Tibial nerve (tissue), 4 donors: ENCODE measurements at regions not wholly inside any gene's neighbourhood (a gene's known extent, or its start where the extent isn't known, plus 50 kb on each side); places are given as distances from the start of the nearest gene placed in this dataset.
"Not testable (repeated sequence)": the region's sequence is repeated elsewhere in the genome, so short reads cannot be mapped to it uniquely, and the experiment has no call there.

Experiments
- DNase-seq, 2 donors: peaks; one replicate each; pipeline ENCODE4 v3.0.0-alpha.2; 2019; ENCODE audit warnings: low spot score in 2 of 2
- H3K27ac ChIP-seq, 4 donors: fragments of 200-600 bp; sonication (generic) in 3 of 4; one replicate each; pipeline ENCODE4 v1.5.1; 2017 to 2019; ENCODE audit warnings: mild to moderate bottlenecking in 1 of 4
- H3K27me3 ChIP-seq, 2 donors: fragments of 200-600 bp; sonication (generic) in 1 of 2; one replicate each; pipeline versions ENCODE4 v1.5.1 to v1.6.0; 2017 to 2019
- H3K36me3 ChIP-seq, 3 donors: fragments of 200-600 bp; sonication (generic); one replicate each; pipeline ENCODE4 v1.5.1; 2018 to 2019
- H3K4me1 ChIP-seq, 4 donors: fragments of 200-600 bp; sonication (generic) in 3 of 4; one replicate each; pipeline ENCODE4 v1.5.1; 2017 to 2019
- H3K4me3 ChIP-seq, 4 donors: fragments of 200-600 bp; sonication (generic) in 3 of 4; one replicate each; pipeline ENCODE4 v1.5.1; 2017 to 2019; ENCODE audit warnings: mild to moderate bottlenecking in 1 of 4, moderate library complexity in 1 of 4
- H3K9me3 ChIP-seq, 4 donors: fragments of 200-600 bp; sonication (generic) in 3 of 4; one replicate each; pipeline ENCODE4 v1.5.1; 2017 to 2019
- EP300 ChIP-seq, 2 donors: sonication (generic); formaldehyde crosslinking; IDR thresholded peaks; one replicate each; pipeline ENCODE4 v1.6.1; 2017; ENCODE audit warnings: antibody characterized with exemption in 2 of 2, mild to moderate bottlenecking in 1 of 2
- POLR2A ChIP-seq, 2 donors: fragments of 450-650 bp; IDR thresholded peaks; one replicate each; pipeline ENCODE4 v1.6.1; 2017; ENCODE audit warnings: antibody characterized with exemption in 2 of 2, mild to moderate bottlenecking in 2 of 2, moderate library complexity in 2 of 2
- WGBS, 2 donors: methylation state at CpG; one replicate each; pipeline ENCODE4 v1.1.5; 2018; 5-methylcytosine and 5-hydroxymethylcytosine counted together
- TF ChIP-seq, protein P1 (sequence below), 5 experiments: fragments of 200-600 bp in 3 of 5; fragments of 450-650 bp in 2 of 5; sonication (generic) in 3 of 5; IDR thresholded peaks; one replicate each; pipeline ENCODE4 v1.5.1; 2016 to 2019; ENCODE audit warnings: antibody characterized with exemption in 5 of 5, mild to moderate bottlenecking in 3 of 5, moderate library complexity in 2 of 5

DNA sequence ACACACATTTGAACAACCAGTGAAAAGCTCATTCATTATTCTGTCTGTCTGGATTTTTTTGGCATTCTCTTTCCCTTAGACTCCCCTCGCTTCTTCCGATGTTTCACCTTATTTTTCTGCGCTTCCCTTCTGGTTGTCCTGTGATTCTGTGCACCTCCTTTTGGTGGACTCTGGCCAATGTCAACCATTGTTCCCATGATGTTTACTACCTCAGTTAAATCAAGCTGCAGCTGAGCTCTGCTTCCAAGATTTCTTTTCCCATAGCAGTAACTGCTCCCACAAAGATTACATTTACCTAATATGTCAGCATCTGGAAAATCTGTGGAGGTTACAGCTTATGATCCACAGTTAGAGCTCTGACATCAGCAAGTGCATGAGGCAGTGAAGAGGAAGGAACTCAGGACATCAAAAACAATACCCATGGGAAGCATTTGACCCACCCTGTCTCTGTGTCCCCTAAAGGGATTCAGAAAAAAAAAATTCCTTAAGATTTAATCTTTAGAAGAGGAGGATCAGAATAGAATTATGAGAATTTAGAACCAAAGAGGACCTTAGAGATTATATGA, 69.9 kb upstream of the ADAMTS5 start:
- no peak overlapping the region for H3K4me3 ChIP-seq
- no peak overlapping the region for H3K27ac ChIP-seq
- no peaks in the 10 kb centered on the region for H3K36me3 ChIP-seq
- H3K9me3 ChIP-seq: no peaks in the 10 kb centered on the region
- no peak for DNase-seq
- 40 to 54% methylated on average over 3 of the region's 3 CpGs for WGBS, 2 donors
- H3K4me1 ChIP-seq: peaks cover 0 to 6% (median 0%) of the 10 kb centered on the region in 4 donors
- H3K27me3 ChIP-seq: no peaks in the 10 kb centered on the region
- TF ChIP-seq POLR2A (IDR thresholded peaks at IDR 0.05) (no peak), EP300 (IDR thresholded peaks at IDR 0.05) (no peak)
- TF ChIP-seq, protein P1, sequence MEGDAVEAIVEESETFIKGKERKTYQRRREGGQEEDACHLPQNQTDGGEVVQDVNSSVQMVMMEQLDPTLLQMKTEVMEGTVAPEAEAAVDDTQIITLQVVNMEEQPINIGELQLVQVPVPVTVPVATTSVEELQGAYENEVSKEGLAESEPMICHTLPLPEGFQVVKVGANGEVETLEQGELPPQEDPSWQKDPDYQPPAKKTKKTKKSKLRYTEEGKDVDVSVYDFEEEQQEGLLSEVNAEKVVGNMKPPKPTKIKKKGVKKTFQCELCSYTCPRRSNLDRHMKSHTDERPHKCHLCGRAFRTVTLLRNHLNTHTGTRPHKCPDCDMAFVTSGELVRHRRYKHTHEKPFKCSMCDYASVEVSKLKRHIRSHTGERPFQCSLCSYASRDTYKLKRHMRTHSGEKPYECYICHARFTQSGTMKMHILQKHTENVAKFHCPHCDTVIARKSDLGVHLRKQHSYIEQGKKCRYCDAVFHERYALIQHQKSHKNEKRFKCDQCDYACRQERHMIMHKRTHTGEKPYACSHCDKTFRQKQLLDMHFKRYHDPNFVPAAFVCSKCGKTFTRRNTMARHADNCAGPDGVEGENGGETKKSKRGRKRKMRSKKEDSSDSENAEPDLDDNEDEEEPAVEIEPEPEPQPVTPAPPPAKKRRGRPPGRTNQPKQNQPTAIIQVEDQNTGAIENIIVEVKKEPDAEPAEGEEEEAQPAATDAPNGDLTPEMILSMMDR (IDR thresholded peaks at IDR 0.05): no peak

- Histone ChIP-seq H3K36me3 (no peaks in the 10 kb centered on the region), H3K27me3 (no peaks in the 10 kb centered on the region)
These were observed 68.9 kb upstream of the ADAMTS5 start for GRCh38 chr21:27035791-27036190.

DNA sequence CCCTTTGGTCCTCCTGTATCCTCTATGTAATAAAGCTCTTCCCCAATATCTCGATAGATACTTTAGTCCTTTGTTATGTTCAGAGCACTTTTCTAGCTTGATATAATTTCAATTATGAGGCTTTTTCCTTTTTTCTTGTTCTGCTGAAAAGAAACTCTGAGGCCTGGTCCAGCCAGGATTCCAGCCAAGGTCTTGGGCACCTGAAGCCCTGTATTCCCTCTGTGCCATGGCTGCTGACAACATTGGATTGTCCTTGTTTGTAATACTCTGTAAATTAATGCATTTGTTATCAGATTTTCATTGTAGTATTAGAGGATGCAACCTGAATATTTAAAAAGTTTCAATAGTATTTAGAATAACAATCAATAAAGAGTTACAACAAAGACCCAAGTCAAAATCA, 67.9 kb upstream of the ADAMTS5 start:
- TF ChIP-seq, protein P1 (IDR thresholded peaks at IDR 0.05): no peak
- TF ChIP-seq POLR2A (IDR thresholded peaks at IDR 0.05): no peak
- no peak for TF ChIP-seq EP300 (IDR thresholded peaks at IDR 0.05)
- H3K9me3 ChIP-seq: no peaks in the 10 kb centered on the region
- DNase-seq: no peak
- no peaks in the 10 kb centered on the region for H3K36me3 ChIP-seq
- no peak overlapping the region for H3K4me3 ChIP-seq
- H3K4me1 ChIP-seq: peaks cover 0 to 6% (median 0%) of the 10 kb centered on the region in 4 donors
- WGBS, 2 donors: 96 to 98% methylated on average over 1 of the region's 1 CpG
- H3K27ac ChIP-seq: no peak overlapping the region
- H3K27me3 ChIP-seq: no peaks in the 10 kb centered on the region

More at GRCh38 chr21:27035791-27036190, 68.9 kb upstream of the ADAMTS5 start:
- Histone ChIP-seq H3K27ac (no peak overlapping the region), H3K9me3 (no peaks in the 10 kb centered on the region), H3K4me1 (peaks cover 0 to 6% (median 0%) of the 10 kb centered on the region in 4 donors), H3K4me3 (no peak overlapping the region)
- TF ChIP-seq POLR2A (IDR thresholded peaks at IDR 0.05) (no peak), EP300 (IDR thresholded peaks at IDR 0.05) (no peak)
- TF ChIP-seq, protein P1 (IDR thresholded peaks at IDR 0.05): no peak
- 43 to 52% methylated on average over 4 of the region's 4 CpGs for WGBS, 2 donors
- DNase-seq: no peak

GRCh38 chr21:27033471-27033870, 66.6 kb upstream of the ADAMTS5 start:
- WGBS, 2 donors: 68 to 79% methylated on average over 3 of the region's 3 CpGs
- DNase-seq: no peak
- TF ChIP-seq, protein P1 (IDR thresholded peaks at IDR 0.05): no peak

DNA sequence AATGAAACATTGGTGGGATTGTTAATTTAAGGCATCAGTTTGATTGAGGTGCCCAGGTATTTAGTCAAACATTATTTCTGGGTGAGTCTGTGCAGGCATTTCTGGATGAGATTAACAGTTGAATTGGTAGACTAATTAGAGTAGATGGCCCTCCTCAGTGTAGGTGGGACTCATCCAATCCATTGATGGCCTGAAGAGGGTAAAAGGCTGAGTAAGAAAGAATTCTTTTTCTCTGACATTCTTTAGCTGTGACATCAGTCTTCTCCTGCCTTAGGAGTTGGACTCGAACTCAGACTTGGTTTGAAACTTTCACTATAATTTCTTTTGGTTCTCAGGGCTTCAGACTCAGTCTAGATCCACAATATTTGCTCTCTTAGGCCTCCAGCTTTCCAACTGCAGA, 59.6 kb upstream of the ADAMTS5 start:
- Histone ChIP-seq H3K4me3 (no peak overlapping the region), H3K4me1 (peaks cover 0 to 12% (median 0%) of the 10 kb centered on the region in 4 donors), H3K36me3 (no peaks in the 10 kb centered on the region), H3K9me3 (no peaks in the 10 kb centered on the region), H3K27me3 (no peaks in the 10 kb centered on the region), H3K27ac (no peak overlapping the region)
- TF ChIP-seq, protein P1 (IDR thresholded peaks at IDR 0.05): no peak
- no peak for TF ChIP-seq POLR2A (IDR thresholded peaks at IDR 0.05)
- TF ChIP-seq EP300 (IDR thresholded peaks at IDR 0.05): no peak
- WGBS, 2 donors: 47 to 57% methylated on average over 1 of the region's 1 CpG
- no peak for DNase-seq

More at GRCh38 chr21:27033471-27033870, 66.6 kb upstream of the ADAMTS5 start:
- H3K9me3 ChIP-seq: no peaks in the 10 kb centered on the region
- H3K4me1 ChIP-seq: peaks cover 0 to 6% (median 0%) of the 10 kb centered on the region in 4 donors
- H3K4me3 ChIP-seq: no peak overlapping the region
- no peaks in the 10 kb centered on the region for H3K36me3 ChIP-seq
- no peak overlapping the region for H3K27ac ChIP-seq
- no peaks in the 10 kb centered on the region for H3K27me3 ChIP-seq

DNA sequence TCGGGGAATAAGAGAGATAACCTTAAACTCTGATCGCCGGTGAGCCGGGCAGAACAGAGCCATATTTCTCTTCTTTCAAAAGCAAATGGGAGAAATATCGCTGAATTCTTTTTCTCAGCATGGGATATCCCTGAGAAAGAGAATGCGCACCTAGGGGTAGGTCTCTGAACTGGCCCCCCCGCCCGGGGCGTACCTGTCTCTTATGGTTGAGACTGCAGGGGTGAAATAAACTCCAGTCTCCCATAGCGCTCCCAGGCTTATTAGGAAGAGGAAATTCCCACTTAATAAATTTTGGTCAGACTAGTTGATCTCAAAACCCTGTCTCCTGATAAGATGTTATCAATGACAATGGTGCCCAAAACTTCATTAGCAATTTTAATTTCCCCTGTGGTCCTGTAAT, 58.8 kb upstream of the ADAMTS5 start:
- not testable (repeated sequence) for DNase-seq, H3K36me3 ChIP-seq, H3K4me3 ChIP-seq, H3K27me3 ChIP-seq, H3K27ac ChIP-seq, H3K9me3 ChIP-seq
- 66 to 78% methylated on average over 10 of the region's 10 CpGs for WGBS, 2 donors
- peaks cover 0 to 12% (median 0%) of the 10 kb centered on the region in 4 donors for H3K4me1 ChIP-seq
